ENCODE measurements at regions not wholly inside any gene's neighbourhood (a gene's known extent, or its start where the extent isn't known, plus 50 kb on each side); places are given as distances from the start of the nearest gene placed in this dataset.
A peak's percentile ranks its signal among the peaks of the same experiment; 100 is the strongest.

- H2BK12ac ChIP-seq (ENCODE audit: low read depth, low read length) = peak overlapping the region; percentile 44; the same call in 1 of the 2 replicates
- H2AFZ ChIP-seq (ENCODE audit: low read length) = no peak overlapping the region
- DNase-seq (ENCODE audit: low read depth in 1 of 2, low spot score in 2 of 2) (no peak), FAIRE-seq (no peak)
- peaks cover 0 to 3% of the 10 kb centered on the region in 2 experiments for H4K20me1 ChIP-seq (replicated peaks in 1 of 2; ENCODE audit: control insufficient read depth in 1 of 2, insufficient read depth in 2 of 2, low read length in 2 of 2)
- no peak overlapping the region for H3K4me3 ChIP-seq (ENCODE audit: extremely low read depth in 1 of 4, insufficient read depth in 2 of 4, low read depth in 3 of 4, low read length in 4 of 4)
- no peak overlapping the region for H4K5ac ChIP-seq (ENCODE audit: insufficient read length, low read depth, low read length)
- H2AK5ac ChIP-seq (ENCODE audit: low read depth, low read length) = peak overlapping the region; percentile 7; the same call in 1 of the 2 replicates
- H2BK120ac ChIP-seq (replicated peaks; ENCODE audit: low read depth, low read length) = no peak overlapping the region
- H3K36me3 ChIP-seq (ENCODE audit: control insufficient read depth in 2 of 4, insufficient read depth in 4 of 4, low read length in 3 of 4) = no peaks in the 10 kb centered on the region
- no peaks in the 10 kb centered on the region; the same call in 1 of the 2 replicates for H3K23me2 ChIP-seq (ENCODE audit: low read depth, low read length)
- H3K27ac ChIP-seq (ENCODE audit: low read depth, low read length) = no peak overlapping the region
- peak overlapping the region; percentile 24; the same call in 1 of the 2 replicates for H3K18ac ChIP-seq (ENCODE audit: extremely low read depth, low read length)
- no peak overlapping the region for H3K14ac ChIP-seq (ENCODE audit: insufficient read length)
- CTCF ChIA-PET (ENCODE audit: partially characterized antibody) = interaction anchor here (0.5 to 1.3 kb wide), 4 partner anchors 11 to 1292 kb away, joined by 3 read pairs; no protein-coding TSS in a partner anchor
- no peaks in the 10 kb centered on the region for H3K79me1 ChIP-seq (ENCODE audit: low read depth, low read length)
- H2BK20ac ChIP-seq (ENCODE audit: low read length) = no peak overlapping the region
- no peak overlapping the region for H2BK15ac ChIP-seq (ENCODE audit: low read length)
- H3K23ac ChIP-seq (ENCODE audit: insufficient read length) = no peak overlapping the region
- no peak overlapping the region for H3K4ac ChIP-seq (replicated peaks; ENCODE audit: insufficient read length, low read depth, low read length)
- peak overlapping the region; percentile 68; the same call in 1 of the 2 replicates for H2BK5ac ChIP-seq (ENCODE audit: low read depth, low read length)
- H3K9me3 ChIP-seq (ENCODE audit: insufficient read depth in 2 of 2, low read depth in 1 of 2, low read length in 1 of 2) = no peaks in the 10 kb centered on the region
- peaks cover 0 to 15% (median 7%) of the 10 kb centered on the region in 4 experiments; a peak in 5 of 7 replicates for H3K4me1 ChIP-seq (replicated peaks in 1 of 4; ENCODE audit: control insufficient read depth in 3 of 4, insufficient read depth in 4 of 4, low read length in 3 of 4)
- H4K8ac ChIP-seq (ENCODE audit: extremely low read depth, insufficient read depth, low read length) = no peak overlapping the region; the same call in 1 of the 2 replicates
- H3K56ac ChIP-seq (replicated peaks; ENCODE audit: insufficient read length, low read depth, low read length) = no peak overlapping the region
- peaks cover 30 to 57% (median 44%) of the 10 kb centered on the region in 4 experiments for H3K27me3 ChIP-seq (replicated peaks in 1 of 4; ENCODE audit: control insufficient read depth in 3 of 4, extremely low read depth in 1 of 4, insufficient read depth in 3 of 4, low read length in 3 of 4)
- POLR2A ChIA-PET (ENCODE audit: partially characterized antibody) = no interaction called here
- no peak overlapping the region for H3K4me2 ChIP-seq (ENCODE audit: insufficient read depth in 1 of 2, low read depth in 2 of 2, low read length in 2 of 2)
- H4K91ac ChIP-seq (replicated peaks; ENCODE audit: insufficient read length, low read length) = no peak overlapping the region
- no peak overlapping the region for H3K9ac ChIP-seq (replicated peaks in 1 of 4; ENCODE audit: extremely low read depth in 1 of 4, low read depth in 3 of 4, low read length in 3 of 4)
- WGBS, 2 experiments (ENCODE audit: extremely low coverage in 1 of 2, insufficient coverage in 1 of 2, insufficient read length in 1 of 2, insufficient replicate concordance in 2 of 2, low coverage in 1 of 2, low lambda C conversion rate in 2 of 2, missing lambda C conversion rate in 1 of 2) = 84% methylated on average over 20 of the region's 22 CpGs; no CpG with 5 or more reads in 1 of the 2 experiments
- H3K79me2 ChIP-seq (ENCODE audit: control insufficient read depth in 1 of 2, insufficient read depth in 2 of 2, low read length in 2 of 2) = no peaks in the 10 kb centered on the region
- no peak for TF ChIP-seq SP1 (IDR thresholded peaks at IDR 0.05; ENCODE audit: low read depth, low read length)
- no peak for TF ChIP-seq GABPA (IDR thresholded peaks at IDR 0.05; ENCODE audit: borderline replicate concordance, insufficient read depth, low read length)
- no peak for TF ChIP-seq JUND (IDR thresholded peaks at IDR 0.05; ENCODE audit: low read length)
- TF ChIP-seq YY1 (IDR thresholded peaks at IDR 0.05; ENCODE audit: low read depth, low read length) = no peak
Observed at GRCh38 chr17:77779711-77780539, 178.6 kb upstream of the TNRC6C start.
